GM12865 (cell line): ENCODE measurements at regions not wholly inside any gene's neighbourhood (a gene's known extent, or its start where the extent isn't known, plus 50 kb on each side); places are given as distances from the start of the nearest gene placed in this dataset.

Experiments
- DNase-seq: peaks from one replicate; pipeline ENCODE4 v3.0.0; 2010; ENCODE audit warnings: low read depth
- H3K4me3 ChIP-seq: 2 replicates; pipeline ENCODE4 v1.5.1; 2011; ENCODE audit warnings: mild to moderate bottlenecking, low read depth, low read length, control low read depth
- TF ChIP-seq, protein P1 (sequence below): IDR thresholded peaks from 2 replicates; pipeline ENCODE4 v1.5.1; 2011; ENCODE audit warnings: low read length, control low read depth, low read depth, inconsistent platforms; ENCODE audit not compliant: insufficient read depth; ENCODE audit errors: missing control alignments

DNA sequence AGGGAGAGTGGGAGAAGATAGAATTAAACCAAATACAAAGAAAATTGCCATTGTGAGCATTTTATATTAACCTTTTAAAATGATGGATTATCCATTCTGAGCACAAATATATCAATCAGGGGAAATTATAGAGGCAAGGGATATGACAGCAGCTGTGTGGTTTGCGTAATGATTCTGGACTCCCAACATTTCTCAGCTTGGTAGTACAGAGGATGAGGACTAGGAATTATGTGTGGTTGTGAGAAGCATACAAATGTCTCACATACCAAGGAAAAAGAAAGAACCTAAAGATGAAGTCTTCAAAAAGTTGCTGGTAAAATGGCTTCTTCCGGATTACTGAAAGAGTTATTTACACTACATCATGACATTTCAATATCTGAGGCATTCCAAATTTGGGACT, 674.6 kb upstream of the NR3C2 start:
- no peak overlapping the region for H3K4me3 ChIP-seq
- TF ChIP-seq, protein P1, sequence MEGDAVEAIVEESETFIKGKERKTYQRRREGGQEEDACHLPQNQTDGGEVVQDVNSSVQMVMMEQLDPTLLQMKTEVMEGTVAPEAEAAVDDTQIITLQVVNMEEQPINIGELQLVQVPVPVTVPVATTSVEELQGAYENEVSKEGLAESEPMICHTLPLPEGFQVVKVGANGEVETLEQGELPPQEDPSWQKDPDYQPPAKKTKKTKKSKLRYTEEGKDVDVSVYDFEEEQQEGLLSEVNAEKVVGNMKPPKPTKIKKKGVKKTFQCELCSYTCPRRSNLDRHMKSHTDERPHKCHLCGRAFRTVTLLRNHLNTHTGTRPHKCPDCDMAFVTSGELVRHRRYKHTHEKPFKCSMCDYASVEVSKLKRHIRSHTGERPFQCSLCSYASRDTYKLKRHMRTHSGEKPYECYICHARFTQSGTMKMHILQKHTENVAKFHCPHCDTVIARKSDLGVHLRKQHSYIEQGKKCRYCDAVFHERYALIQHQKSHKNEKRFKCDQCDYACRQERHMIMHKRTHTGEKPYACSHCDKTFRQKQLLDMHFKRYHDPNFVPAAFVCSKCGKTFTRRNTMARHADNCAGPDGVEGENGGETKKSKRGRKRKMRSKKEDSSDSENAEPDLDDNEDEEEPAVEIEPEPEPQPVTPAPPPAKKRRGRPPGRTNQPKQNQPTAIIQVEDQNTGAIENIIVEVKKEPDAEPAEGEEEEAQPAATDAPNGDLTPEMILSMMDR: no peak
- no peak for DNase-seq

DNA sequence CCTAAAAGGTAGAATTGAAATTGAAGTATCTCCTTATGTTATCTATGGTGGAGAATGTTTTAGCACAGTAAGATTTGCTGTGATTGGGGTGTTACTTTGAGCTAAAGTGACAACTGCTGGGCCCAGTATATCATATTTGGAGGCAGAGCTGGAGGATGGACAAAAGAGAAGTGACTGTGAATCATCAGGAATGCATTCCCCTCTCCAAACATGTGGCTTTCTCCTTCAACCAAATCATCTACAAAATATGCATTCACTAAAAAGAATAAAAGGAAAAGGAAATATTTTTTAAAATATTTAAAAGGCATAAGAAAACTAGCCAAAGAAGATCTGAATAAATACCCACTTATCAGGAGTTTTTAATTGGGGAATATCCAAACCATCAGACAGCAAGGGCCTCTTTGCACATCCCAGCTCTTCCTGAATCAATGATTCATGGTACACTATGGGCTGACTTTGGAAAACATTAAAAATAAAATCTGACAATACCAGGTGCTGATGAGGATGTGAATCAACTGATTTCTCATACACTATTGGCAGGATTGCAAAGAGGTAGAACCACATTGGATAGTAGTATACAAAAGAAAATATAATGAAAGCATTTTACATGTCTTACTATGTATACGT, 671.7 kb upstream of the NR3C2 start:
- TF ChIP-seq, protein P1: no peak
- no peak overlapping the region for H3K4me3 ChIP-seq
- no peak for DNase-seq

DNA sequence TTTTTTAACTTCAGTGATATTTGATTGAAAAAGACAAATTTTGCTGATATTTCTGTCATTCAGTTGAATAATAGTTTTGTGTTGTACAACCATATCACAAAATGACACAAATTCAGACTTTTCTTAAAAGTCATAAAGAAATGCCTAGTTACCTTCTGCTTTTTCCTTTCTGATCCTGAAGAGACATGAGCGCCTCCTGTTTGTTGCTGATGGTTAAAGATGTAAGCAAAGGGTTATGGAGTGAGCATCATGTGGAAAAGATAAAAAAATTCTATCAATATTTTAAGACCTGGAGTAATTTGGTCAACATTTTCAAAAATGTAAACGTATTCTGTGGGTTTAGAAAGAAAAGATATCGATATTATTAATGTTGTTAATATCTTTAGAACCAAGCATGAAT, 669.9 kb upstream of the NR3C2 start:
- DNase-seq: no peak
- H3K4me3 ChIP-seq: no peak overlapping the region
- TF ChIP-seq, protein P1: no peak

DNA sequence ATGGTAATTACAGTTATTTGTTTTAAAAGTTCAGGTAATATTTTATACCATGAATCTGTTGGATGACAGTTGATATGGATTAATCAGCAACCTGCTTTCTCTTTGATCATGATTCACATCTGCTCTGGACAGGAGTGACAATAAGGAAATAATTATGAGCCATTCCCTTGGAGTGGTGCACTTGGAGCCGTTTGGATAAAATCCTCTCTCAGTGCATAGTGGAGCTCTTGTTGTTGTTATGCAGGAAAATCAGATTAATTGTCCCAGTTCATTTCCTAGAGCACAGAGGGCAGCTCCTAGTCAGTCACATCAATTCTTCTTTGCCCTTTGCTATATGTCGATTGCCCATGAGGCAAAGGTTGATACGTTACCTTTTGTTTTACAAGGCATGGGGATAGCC, 668.3 kb upstream of the NR3C2 start:
- TF ChIP-seq, protein P1: no peak

DNA sequence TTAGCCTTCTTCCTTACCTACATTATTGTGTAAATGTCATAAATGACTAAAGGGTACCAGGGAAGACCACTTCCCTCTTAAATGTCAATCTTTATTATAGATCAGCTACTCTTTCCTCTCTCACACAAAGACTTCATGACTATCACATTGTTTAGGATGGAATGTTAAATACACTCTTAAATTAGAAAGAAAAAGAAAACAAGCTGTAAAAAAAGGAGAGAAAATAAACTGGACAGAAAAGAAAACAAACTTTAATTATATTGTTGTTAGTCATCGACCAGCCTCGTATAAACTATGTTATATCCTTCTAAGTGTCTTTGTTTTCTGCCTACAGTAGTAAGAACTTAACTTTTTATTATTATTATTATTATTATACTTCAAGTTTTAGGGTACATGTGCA, 666.4 kb upstream of the NR3C2 start:
- no peak overlapping the region for H3K4me3 ChIP-seq
- no peak for DNase-seq
- TF ChIP-seq, protein P1: no peak

More for the DNA sequence above, 668.3 kb upstream of the NR3C2 start:
- no peak for DNase-seq
- no peak overlapping the region for H3K4me3 ChIP-seq

DNA sequence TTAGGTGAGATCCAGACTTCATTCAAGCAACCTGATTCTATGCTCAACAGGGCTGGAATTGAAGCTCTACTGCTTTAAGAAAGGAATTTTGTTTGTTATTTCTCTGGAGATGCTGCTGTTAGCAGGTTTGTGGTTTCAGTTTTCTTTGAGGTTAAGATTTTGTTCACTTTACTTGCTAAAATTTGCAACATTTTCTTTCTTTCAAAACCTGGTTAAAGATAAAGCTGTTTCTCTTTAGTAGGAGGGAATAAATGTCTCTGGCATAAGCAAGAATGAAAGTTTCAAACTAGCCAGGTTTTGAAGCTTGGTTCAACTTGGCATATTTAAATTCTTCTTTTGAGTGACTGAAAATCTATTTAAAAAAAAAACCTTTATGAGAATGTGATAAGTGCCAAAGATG, 660.6 kb upstream of the NR3C2 start:
- no peak overlapping the region for H3K4me3 ChIP-seq
- no peak for DNase-seq
- TF ChIP-seq, protein P1: no peak

DNA sequence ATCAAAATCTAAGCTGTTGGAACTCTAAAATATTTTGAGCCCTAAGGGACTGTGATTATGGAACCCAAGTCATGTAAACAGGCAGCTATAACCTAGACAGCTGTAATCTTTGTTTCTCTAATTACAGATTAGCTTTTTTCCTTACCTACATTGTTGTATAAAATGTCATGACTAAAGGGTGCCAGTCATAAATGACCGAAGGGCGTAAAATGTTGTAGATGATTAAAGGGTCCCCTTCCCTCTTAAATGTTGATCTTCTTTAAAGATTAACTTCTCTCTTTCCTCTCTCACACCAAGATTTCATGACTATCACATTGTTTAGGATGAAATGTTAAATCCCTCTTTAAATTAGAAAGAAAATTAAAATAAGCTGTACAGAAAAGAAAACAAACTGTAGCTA, 659.4 kb upstream of the NR3C2 start:
- no peak for DNase-seq
- TF ChIP-seq, protein P1: no peak
- H3K4me3 ChIP-seq: no peak overlapping the region
